ENCODE measurements at regions not wholly inside any gene's neighbourhood (a gene's known extent, or its start where the extent isn't known, plus 50 kb on each side); places are given as distances from the start of the nearest gene placed in this dataset.
"Not testable (repeated sequence)": the region's sequence is repeated elsewhere in the genome, so short reads cannot be mapped to it uniquely, and the experiment has no call there.

DNA sequence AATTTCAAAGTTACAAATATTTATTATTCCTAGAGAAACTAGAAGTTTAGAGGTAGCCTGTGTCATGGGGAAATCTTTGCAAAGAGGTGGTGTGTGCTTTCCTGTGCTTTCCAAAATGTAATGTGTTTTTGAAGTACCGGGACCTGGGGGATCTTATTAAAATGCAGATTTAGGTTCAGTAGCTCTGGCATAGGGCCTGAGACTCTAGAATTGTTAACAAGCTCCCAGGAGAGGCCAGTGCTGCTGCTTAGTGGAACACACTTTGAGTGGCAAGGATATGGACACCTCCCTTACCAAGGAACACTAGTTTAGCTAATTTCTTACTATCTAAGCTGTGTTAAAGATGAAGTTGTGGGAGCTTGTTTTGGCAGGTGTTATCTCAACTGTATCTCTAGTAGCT is 428.9 kb downstream of the VGLL3 start:
- DNase-seq (ENCODE audit: low spot score): no peak

GRCh38 chr3:86561215-86561614 is 429.7 kb downstream of the VGLL3 start:
- no peak for DNase-seq (ENCODE audit: low spot score)

DNA sequence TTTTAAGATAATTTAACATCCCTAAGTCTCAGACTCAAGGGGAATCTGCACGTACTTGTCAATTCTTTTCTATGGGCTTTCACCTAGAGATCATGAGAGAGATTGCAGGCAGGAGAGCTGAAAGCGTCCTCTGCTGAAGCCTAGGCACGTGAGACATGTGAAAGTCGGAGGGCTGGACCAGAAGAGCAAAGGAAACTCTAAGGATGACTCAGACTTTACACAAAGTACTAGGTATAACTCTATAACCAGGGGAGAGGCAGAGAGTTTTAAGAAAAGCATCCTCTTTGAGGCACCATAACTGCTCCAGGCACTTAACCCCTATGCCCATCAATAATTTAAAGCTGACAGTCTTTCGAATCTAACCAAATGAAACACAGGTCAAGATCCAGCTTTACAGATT is 436.6 kb downstream of the VGLL3 start:
- no peak for DNase-seq (ENCODE audit: low spot score)

- DNase-seq (ENCODE audit: low spot score): no peak
Measured at GRCh38 chr3:86547692-86548091, 443.3 kb downstream of the VGLL3 start.

DNA sequence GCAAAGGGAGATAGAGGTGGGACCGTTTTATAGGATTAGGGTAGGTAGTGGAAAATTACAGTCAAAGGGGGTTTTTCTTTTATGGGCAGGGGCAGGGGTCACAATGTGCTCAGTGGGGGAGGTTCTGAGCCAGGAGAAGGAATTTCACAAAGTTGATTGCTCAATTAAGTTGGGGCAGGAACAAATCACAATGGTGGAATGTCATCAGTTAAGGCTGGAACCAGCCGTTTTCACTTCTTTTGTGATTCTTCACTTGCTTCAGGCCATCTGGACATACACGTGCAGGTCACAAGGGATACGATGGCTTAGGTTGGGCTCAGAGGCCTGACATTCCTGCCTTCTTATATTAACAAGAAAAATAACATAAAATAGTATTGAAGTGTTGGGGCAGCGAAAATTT is 453.8 kb downstream of the VGLL3 start:
- no peak for DNase-seq (ENCODE audit: low spot score)

DNA sequence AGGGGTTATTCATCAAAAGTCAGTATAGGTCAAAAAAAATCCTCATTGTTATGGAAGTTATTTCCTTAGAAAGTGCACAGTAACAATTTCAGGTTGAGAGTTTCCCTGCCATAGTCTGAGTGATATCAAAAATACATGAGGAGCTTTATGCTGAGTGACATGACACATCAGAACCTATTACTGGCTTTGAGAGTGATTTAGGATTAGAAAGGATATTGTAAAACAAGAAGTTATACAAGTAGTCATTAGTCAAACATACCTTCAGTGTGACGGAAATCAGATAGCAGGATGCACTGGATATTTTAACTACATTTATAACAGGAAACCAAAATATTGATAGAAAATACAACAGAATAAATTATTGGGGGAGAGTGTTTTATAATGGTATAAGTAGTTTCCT is 471.1 kb downstream of the VGLL3 start:
- DNase-seq (ENCODE audit: low spot score): no peak

GRCh38 chr3:86481636-86482035 is 509.3 kb downstream of the VGLL3 start:
- no peak for DNase-seq (ENCODE audit: low spot score)

- DNase-seq (ENCODE audit: low spot score): no peak
Measured at GRCh38 chr3:86481031-86481430, 509.9 kb downstream of the VGLL3 start.

- DNase-seq (ENCODE audit: low spot score): no peak
Measured at GRCh38 chr3:86464180-86464579, 526.8 kb downstream of the VGLL3 start.

- DNase-seq (ENCODE audit: low spot score): no peak
Measured at GRCh38 chr3:86451749-86452148, 539.2 kb downstream of the VGLL3 start.

- no peak for DNase-seq (ENCODE audit: low spot score)
Measured at GRCh38 chr3:86438544-86438943, 552.4 kb downstream of the VGLL3 start.

- DNase-seq (ENCODE audit: low spot score): no peak
Measured at GRCh38 chr3:86427343-86427742, 563.6 kb downstream of the VGLL3 start.

GRCh38 chr3:86420990-86421739 is 569.8 kb downstream of the VGLL3 start:
- no peak for DNase-seq (ENCODE audit: low spot score)

DNA sequence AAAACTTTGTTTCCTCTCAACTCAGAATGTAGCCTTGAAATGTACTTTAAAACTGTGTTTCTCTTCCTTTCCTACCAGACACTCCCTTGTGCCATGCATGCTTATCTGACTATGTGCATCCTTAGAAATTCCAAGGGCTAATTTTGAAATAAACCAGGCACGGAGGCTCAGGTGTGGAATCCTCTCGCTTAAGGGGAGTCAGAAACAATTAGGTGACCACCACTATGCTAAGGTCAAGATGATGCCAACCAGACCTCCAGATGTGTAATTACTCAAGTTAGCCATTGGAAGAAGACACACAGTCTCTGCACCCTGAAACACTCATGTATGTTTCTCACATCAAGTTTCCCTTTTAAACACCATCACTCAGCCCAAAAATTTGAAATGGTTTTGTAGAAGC is 572.1 kb downstream of the VGLL3 start:
- no peak for DNase-seq (ENCODE audit: low spot score)

- DNase-seq (ENCODE audit: low spot score): no peak
Measured at GRCh38 chr3:86416334-86416733, 574.6 kb downstream of the VGLL3 start.

GRCh38 chr3:86413645-86414044 is 577.3 kb downstream of the VGLL3 start:
- no peak for DNase-seq (ENCODE audit: low spot score)

DNA sequence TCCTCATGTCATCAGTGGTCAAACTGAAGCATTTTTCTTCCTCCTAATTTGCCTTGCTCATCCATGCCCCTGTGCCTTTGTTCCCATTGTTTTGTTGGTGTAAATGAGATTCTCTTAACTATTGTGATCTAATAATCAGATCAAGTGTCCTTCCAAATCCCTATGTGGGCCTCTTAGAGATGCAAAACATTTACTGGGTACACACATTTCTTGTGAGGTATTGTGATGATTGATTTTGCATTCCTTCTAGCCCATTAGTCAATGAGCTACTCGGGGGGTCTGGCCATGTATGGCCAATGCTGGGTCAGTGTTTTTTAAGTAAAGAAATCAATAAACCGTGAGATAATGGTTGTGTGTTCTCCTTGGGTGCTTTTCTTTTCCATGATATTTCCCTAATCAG is 580.4 kb downstream of the VGLL3 start:
- DNase-seq (ENCODE audit: low spot score): no peak

- DNase-seq (ENCODE audit: low spot score): not testable (repeated sequence)
Measured at GRCh38 chr3:86389759-86390158, 601.2 kb downstream of the VGLL3 start.

GRCh38 chr3:86388820-86389219 is 602.1 kb downstream of the VGLL3 start:
- no peak for DNase-seq (ENCODE audit: low spot score)

GRCh38 chr3:86382556-86382955 is 608.4 kb downstream of the VGLL3 start:
- no peak for DNase-seq (ENCODE audit: low spot score)

- DNase-seq (ENCODE audit: low spot score): no peak
Measured at GRCh38 chr3:86381247-86381646, 609.7 kb downstream of the VGLL3 start.

GRCh38 chr3:86379280-86379679 is 611.7 kb downstream of the VGLL3 start:
- no peak for DNase-seq (ENCODE audit: low spot score)

GRCh38 chr3:86378829-86379228 is 612.1 kb downstream of the VGLL3 start:
- no peak for DNase-seq (ENCODE audit: low spot score)

DNA sequence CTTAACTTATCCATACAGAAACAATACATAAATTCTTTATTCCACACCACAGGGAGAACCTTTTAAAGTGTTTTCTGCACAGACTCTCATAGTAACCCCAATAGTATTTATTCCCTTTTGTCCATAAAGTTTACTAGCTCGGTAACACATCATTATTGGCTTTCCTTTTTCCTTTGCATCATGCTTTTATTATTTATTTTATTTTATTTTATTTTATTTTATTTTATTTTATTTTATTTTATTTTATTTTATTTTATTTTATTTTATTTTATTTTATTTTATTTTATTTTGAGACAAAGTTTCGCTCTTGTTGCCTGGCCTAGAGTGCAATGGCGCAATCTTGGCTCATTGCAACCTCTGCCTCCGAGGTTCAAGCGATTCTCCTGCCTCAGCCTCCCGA is 655.4 kb downstream of the VGLL3 start:
- not testable (repeated sequence) for DNase-seq (ENCODE audit: low spot score)
